Fibroblast of villous mesenchyme (primary cell): ENCODE measurements at regions not wholly inside any gene's neighbourhood (a gene's known extent, or its start where the extent isn't known, plus 50 kb on each side); places are given as distances from the start of the nearest gene placed in this dataset.

ENCODE experiments used
- DNase-seq: peaks from one replicate; pipeline ENCODE4 v3.0.0-alpha.2; 2010; ENCODE audit warnings: low read depth
- H3K4me3 ChIP-seq: 2 replicates; pipeline ENCODE4 v1.5.1; 2011; ENCODE audit warnings: low read depth, mild to moderate bottlenecking, low read length
- CTCF ChIP-seq: IDR thresholded peaks from 2 replicates; pipeline ENCODE4 v1.5.1; 2012; ENCODE audit warnings: low read depth, mild to moderate bottlenecking, low read length; ENCODE audit not compliant: insufficient read depth

GRCh38 chr9:134214386-134214765, 50.0 kb upstream of the RNU6ATAC start:
- no peak for TF ChIP-seq CTCF
- H3K4me3 ChIP-seq, result no peak overlapping the region
- no peak for DNase-seq

- no peak for DNase-seq
- H3K4me3 ChIP-seq, result no peak overlapping the region
- TF ChIP-seq CTCF, result no peak
These were observed 50.5 kb upstream of the RNU6ATAC start for GRCh38 chr9:134214766-134215419.

- no peak for TF ChIP-seq CTCF
- H3K4me3 ChIP-seq, result no peak overlapping the region
- no peak for DNase-seq
These were observed 51.0 kb upstream of the RNU6ATAC start for GRCh38 chr9:134215420-134215698.

DNA sequence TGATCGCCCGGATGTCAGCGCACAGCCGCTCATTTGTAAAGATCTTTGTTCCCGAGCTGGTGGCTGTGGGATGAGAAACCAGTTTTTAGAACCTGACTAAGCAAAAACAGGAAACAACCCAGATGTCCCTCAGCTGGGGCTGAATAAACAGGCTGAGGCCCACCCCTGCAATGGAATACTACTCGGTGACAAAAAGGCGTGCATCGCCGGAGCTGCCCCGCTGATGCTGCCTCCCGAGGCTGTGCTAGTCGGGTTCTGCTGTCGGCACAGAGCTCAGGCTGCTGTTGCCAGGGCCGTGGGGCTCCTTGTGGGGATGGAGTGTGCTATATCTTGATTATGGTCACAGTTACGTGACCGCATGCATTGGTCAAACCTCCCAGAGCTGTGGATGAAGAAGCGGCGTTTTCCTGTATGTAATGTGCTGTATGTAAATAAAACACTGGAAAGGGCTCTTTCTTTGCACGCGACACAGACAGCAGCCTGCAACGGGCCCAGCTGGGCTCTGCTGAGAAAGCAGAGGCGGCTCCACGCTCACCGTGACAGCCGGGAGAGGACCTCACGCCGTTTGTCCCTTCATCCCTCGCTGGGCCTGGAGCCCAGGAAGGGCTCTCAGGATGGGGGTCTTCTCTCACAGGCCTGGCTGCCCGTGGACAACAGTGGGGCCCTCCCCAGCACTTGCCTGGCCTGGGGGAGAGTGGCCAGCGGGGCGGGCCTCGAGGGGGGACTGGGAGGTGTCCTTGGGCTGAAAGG, 51.5 kb upstream of the RNU6ATAC start:
- peak; percentile 87 for DNase-seq
- TF ChIP-seq CTCF, result no peak
- H3K4me3 ChIP-seq, result no peak overlapping the region

DNA sequence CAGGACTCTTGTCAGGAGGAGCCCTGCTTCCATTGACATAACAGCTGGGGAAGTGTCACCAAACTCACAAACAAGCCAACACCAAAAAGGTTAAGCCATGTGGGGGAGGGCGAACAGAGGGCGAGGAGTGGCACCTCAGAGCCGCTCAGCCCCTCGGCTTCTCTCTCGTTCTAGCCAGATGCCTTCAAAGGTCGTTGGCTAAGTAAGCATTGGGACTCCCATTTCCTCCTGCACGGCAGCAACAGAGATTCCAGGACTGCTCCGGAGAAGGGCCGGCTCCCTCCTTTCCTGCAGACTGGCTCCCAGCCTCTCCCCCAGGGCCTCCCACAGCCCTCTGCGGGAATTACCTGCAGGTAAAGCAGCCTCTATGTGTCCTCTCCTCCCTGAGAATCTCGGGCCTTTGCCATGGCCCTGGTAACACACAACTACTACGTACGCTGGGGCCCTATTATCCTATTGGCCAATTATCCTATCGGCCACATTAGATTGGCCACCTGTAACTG, 52.1 kb upstream of the RNU6ATAC start:
- no peak overlapping the region for H3K4me3 ChIP-seq
- TF ChIP-seq CTCF, result no peak
- DNase-seq, result no peak

DNA sequence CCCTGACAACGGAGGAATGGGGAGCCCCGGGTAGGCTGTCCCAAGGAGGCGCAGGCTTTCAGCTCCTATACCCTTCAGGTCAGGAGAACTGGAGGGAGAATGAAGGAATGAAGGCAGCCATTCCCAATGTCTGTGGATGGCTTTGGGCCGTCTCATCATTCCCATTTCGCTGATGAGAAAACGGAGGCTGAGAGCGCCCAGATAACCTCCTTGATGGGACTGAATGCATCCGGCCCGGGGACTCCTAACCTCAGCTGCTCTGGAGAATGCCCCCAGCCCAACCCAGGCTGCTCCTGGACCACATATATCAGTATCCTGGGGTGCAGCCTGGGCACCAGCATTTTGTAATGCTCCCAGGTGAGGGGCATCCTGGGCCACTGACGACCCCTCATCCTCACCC, 52.6 kb upstream of the RNU6ATAC start:
- no peak overlapping the region for H3K4me3 ChIP-seq

More for the DNA sequence above, 52.6 kb upstream of the RNU6ATAC start:
- TF ChIP-seq CTCF, result no peak
- DNase-seq, result no peak
